Right atrium auricular region (tissue), 2 donors: ENCODE measurements at regions not wholly inside any gene's neighbourhood (a gene's known extent, or its start where the extent isn't known, plus 50 kb on each side); places are given as distances from the start of the nearest gene placed in this dataset.

ENCODE experiments used
- DNase-seq: peaks from one replicate; pipeline ENCODE4 v3.0.0-alpha.2; 2019; ENCODE audit warnings: low spot score
- H3K27ac ChIP-seq, 2 donors: fragments of 200-600 bp; sonication (generic); 1 replicate in 1 of 2; 2 replicates in 1 of 2; pipeline ENCODE4 v1.5.1; 2016 to 2019
- H3K27me3 ChIP-seq, 2 donors: fragments of 200-600 bp; sonication (generic); one replicate each; pipeline versions ENCODE4 v1.5.1 to v1.6.0; 2017 to 2019
- H3K36me3 ChIP-seq: fragments of 200-600 bp; sonication (generic); one replicate; pipeline ENCODE4 v1.5.1; 2016
- H3K4me1 ChIP-seq, 2 donors: fragments of 200-600 bp; sonication (generic); one replicate each; pipeline versions ENCODE4 v1.5.1 to v1.6.0; 2017 to 2019
- H3K4me3 ChIP-seq, 2 donors: fragments of 200-600 bp; sonication (generic); 1 replicate in 1 of 2; 2 replicates in 1 of 2; pipeline ENCODE4 v1.5.1; 2017 to 2019; ENCODE audit warnings: mild to moderate bottlenecking in 1 of 2, moderate library complexity in 1 of 2
- H3K9me3 ChIP-seq, 2 donors: fragments of 200-600 bp; sonication (generic); one replicate each; pipeline ENCODE4 v1.5.1; 2019
- CTCF ChIP-seq, 2 donors: fragments of 200-600 bp; sonication (generic); IDR thresholded peaks; one replicate each; pipeline ENCODE4 v1.5.1; 2019; ENCODE audit warnings: antibody characterized with exemption in 2 of 2

DNA sequence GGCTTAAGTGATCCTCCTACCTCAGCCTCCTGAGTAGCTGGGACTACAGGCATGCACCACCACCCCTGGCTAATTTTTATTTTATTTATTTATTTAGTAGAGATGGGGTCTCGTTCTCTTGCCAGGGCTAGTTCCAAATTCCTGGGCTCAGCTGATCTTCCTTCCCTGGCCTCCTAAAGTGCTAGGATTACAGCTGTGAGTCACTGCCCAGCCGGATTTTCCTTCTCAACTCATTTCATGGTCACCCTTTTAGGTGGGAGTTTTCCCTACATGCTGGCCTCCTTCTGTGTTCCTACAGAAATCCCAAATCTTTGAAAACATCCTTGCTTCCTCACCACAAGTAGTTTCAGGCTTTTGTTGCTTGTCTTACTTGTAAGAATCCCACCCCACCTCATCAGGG, 102.1 kb upstream of the SIAH1 start:
- no peak overlapping the region for H3K27ac ChIP-seq
- TF ChIP-seq CTCF (IDR thresholded peaks at IDR 0.05): no peak
- no peaks in the 10 kb centered on the region for H3K27me3 ChIP-seq
- H3K4me3 ChIP-seq: no peak overlapping the region
- no peak for DNase-seq
- no peaks in the 10 kb centered on the region for H3K4me1 ChIP-seq
- H3K9me3 ChIP-seq: no peaks in the 10 kb centered on the region
- H3K36me3 ChIP-seq: no peaks in the 10 kb centered on the region

GRCh38 chr16:48481772-48482171, 96.6 kb upstream of the SIAH1 start:
- no peaks in the 10 kb centered on the region for H3K27me3 ChIP-seq

GRCh38 chr16:48481211-48481610, 96.0 kb upstream of the SIAH1 start:
- Histone ChIP-seq H3K4me3 (no peak overlapping the region), H3K27me3 (no peaks in the 10 kb centered on the region), H3K36me3 (no peaks in the 10 kb centered on the region), H3K4me1 (no peaks in the 10 kb centered on the region), H3K9me3 (no peaks in the 10 kb centered on the region), H3K27ac (no peak overlapping the region)
- no peak for DNase-seq
- no peak for TF ChIP-seq CTCF (IDR thresholded peaks at IDR 0.05)

More at GRCh38 chr16:48481772-48482171, 96.6 kb upstream of the SIAH1 start:
- no peak overlapping the region for H3K27ac ChIP-seq
- H3K4me3 ChIP-seq: no peak overlapping the region
- no peak for DNase-seq
- H3K9me3 ChIP-seq: no peaks in the 10 kb centered on the region
- H3K36me3 ChIP-seq: no peaks in the 10 kb centered on the region
- H3K4me1 ChIP-seq: no peaks in the 10 kb centered on the region
- no peak for TF ChIP-seq CTCF (IDR thresholded peaks at IDR 0.05)

DNA sequence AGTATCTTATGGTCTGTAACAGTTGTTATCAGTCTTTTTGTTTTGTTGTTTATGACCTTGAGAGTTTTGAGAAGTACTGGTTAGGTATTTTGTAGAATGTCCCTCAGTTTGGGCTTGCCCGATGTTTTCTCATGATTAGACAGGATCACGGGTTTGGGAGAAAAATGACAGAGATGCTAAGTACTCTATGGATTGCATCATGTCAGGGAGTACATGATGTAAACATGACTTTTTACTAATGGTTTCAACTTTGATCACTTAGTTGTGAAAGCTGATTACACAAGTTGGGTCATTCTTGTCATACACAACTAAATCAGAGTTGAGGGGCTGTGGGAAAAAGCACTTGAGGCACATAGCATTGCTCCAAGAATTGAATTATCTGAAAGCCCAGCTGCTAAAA, 94.7 kb upstream of the SIAH1 start:
- H3K4me1 ChIP-seq: no peaks in the 10 kb centered on the region
- H3K4me3 ChIP-seq: no peak overlapping the region
- no peaks in the 10 kb centered on the region for H3K9me3 ChIP-seq
- no peak for DNase-seq
- TF ChIP-seq CTCF (IDR thresholded peaks at IDR 0.05): no peak
- H3K27ac ChIP-seq: no peak overlapping the region
- H3K27me3 ChIP-seq: no peaks in the 10 kb centered on the region
- H3K36me3 ChIP-seq: no peaks in the 10 kb centered on the region

- TF ChIP-seq CTCF (IDR thresholded peaks at IDR 0.05): no peak
- no peak for DNase-seq
- no peak overlapping the region for H3K4me3 ChIP-seq
- H3K27ac ChIP-seq: no peak overlapping the region
- no peaks in the 10 kb centered on the region for H3K36me3 ChIP-seq
- no peaks in the 10 kb centered on the region for H3K9me3 ChIP-seq
- no peaks in the 10 kb centered on the region for H3K27me3 ChIP-seq
- H3K4me1 ChIP-seq: no peaks in the 10 kb centered on the region
Observed at GRCh38 chr16:48479329-48479728, 94.1 kb upstream of the SIAH1 start.

DNA sequence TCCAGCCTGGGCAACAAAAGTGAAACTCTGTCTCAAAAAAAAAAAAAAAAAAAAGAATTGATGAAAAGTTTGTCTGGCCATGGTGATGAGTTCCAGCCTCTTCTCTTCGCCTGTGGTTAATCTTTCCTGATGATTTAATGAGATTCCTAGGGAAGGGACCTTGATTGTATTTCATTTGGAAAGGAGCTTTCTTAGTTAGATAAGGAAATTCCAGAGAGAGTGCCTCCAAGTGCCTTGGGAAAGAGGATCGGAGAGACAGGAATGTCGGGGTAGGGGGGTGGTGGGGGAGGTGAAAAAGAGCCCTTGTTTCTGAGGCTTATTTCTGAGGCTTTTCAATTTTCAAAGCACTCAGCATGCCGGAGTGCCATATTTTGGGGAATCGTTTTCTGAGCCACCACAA, 93.2 kb upstream of the SIAH1 start:
- no peaks in the 10 kb centered on the region for H3K9me3 ChIP-seq
- no peak for DNase-seq
- no peak overlapping the region for H3K27ac ChIP-seq
- H3K27me3 ChIP-seq: no peaks in the 10 kb centered on the region
- no peaks in the 10 kb centered on the region for H3K36me3 ChIP-seq
- no peak overlapping the region for H3K4me3 ChIP-seq
- no peaks in the 10 kb centered on the region for H3K4me1 ChIP-seq
- TF ChIP-seq CTCF (IDR thresholded peaks at IDR 0.05): no peak
